ENCODE measurements at regions not wholly inside any gene's neighbourhood (a gene's known extent, or its start where the extent isn't known, plus 50 kb on each side); places are given as distances from the start of the nearest gene placed in this dataset.
"Not testable (repeated sequence)": the region's sequence is repeated elsewhere in the genome, so short reads cannot be mapped to it uniquely, and the experiment has no call there.

GRCh38 chr6:26799903-26800633 is 140.5 kb upstream of the ZNF322 start:
- DNase-seq = not testable (repeated sequence)

GRCh38 chr6:26803762-26804161 is 144.2 kb upstream of the ZNF322 start:
- not testable (repeated sequence) for DNase-seq

DNA sequence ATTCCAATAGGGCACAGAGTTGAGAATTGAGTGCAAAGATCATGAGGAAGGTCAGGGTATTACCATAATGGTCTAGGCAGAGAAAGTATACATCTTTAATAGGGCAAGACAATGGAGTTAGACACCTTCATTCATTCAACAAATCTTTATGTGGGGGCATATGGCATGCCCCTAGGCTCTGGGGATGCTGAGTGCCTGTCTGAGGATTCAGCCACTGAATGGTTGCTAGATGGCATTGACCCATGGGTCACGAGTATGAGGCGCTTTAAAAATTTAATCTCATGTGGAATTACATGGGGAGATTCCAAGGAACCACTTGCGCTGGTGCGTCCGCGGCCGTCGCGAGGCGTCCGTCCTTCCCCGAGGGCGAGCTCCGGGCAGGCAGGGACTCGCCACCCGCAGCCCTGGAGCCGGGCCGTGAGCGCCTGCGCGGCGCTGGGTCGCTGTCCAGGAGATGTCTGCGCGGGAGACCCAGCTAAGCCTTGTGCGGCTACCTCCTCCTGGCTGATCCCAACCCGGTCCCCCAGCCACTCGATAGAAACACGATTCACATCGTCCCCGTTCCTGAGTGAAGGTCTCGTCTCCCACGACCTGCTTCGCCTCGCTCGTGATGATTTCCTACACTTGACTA is 152.1 kb upstream of the ZNF322 start:
- not testable (repeated sequence) for DNase-seq

DNA sequence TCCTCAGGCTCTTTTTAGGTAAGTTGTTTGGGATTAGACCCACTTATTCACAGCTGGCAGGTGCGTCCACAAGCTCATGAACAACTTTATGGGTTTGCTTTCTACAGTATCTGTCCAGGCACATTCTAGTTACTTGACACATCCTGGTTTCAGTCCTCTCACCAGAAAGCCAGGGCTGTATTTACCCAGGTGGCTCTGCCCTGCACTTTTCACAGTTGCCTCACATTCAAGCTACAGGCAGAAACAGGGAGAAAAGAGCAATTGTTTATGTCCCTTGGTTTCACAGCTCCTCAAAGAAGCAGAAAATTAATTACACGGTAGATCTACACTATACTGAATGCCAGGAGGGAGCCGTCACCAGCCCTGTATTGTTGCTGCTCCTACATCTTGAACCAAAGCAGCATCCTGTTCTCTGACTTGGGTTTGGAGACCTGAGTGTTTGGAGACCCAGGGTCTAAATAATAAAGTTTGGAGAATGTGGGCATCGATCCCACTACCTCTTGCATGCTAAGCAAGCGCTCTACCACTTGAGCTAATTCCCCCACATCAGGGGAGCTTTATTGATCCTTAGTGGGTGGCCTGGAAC is 159.2 kb upstream of the ZNF322 start:
- DNase-seq = not testable (repeated sequence)

GRCh38 chr6:26827965-26828364 is 168.4 kb upstream of the ZNF322 start:
- not testable (repeated sequence) for DNase-seq

GRCh38 chr6:26829480-26829879 is 169.9 kb upstream of the ZNF322 start:
- not testable (repeated sequence) for DNase-seq

DNA sequence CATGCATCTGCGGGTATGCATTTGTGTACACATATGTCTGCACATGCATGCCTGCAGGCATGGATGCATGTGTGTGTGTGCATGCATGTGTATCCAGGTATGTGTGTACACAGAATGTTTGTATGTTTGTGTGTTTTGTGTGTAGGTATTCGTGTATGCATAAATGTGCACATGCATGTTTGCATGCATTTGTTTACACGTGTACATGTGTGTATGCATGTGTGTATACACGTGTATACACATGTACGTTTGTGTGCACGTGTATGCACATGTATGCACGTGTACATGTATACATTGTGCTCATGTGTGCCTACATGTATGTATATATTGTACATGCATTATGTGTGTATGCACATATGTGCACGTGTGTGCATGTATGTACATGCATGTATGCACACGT is 171.4 kb upstream of the ZNF322 start:
- DNase-seq = not testable (repeated sequence)

DNA sequence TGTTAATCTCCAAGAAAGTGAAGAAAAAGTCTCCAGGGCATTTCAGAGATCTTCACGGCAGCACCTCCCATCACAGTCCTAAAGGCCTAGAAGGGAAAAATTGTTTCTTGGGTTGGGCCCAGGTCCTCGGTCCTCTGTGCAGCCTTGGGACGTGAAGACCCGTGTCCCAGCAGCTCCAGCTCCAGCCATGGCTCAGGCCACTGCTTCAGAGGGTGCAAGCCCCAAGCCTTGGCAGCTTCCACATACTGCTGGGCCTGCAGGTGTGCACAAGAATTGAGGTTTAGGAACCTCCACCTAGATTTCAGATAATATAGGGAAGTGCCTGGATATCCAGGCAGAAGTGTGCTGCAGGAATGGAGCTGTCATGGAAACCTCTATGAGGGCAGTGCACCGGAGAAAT is 176.2 kb upstream of the ZNF322 start:
- DNase-seq = not testable (repeated sequence)

- DNase-seq = not testable (repeated sequence)
These were observed 177.1 kb upstream of the ZNF322 start for GRCh38 chr6:26836657-26837056.

DNA sequence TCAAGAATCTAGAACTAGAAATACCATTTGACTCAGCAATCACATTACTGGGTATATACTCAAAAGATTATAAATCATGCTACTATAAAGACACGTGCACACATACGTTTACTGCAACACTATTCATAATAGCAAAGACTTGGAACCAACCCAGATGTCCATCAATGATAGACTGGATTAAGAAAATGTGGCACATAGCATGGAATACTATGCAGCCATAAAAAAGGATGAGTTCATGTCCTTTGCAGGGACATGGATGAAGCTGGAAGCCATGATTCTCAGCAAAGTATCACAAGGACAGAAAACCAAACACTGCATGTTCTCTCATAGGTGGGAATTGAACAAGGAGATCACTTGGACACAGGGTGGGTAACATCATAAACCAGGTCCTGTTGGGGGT is 185.3 kb upstream of the ZNF322 start:
- DNase-seq = not testable (repeated sequence)

GRCh38 chr6:26857289-26857688 is 197.7 kb upstream of the ZNF322 start:
- DNase-seq = not testable (repeated sequence)

DNA sequence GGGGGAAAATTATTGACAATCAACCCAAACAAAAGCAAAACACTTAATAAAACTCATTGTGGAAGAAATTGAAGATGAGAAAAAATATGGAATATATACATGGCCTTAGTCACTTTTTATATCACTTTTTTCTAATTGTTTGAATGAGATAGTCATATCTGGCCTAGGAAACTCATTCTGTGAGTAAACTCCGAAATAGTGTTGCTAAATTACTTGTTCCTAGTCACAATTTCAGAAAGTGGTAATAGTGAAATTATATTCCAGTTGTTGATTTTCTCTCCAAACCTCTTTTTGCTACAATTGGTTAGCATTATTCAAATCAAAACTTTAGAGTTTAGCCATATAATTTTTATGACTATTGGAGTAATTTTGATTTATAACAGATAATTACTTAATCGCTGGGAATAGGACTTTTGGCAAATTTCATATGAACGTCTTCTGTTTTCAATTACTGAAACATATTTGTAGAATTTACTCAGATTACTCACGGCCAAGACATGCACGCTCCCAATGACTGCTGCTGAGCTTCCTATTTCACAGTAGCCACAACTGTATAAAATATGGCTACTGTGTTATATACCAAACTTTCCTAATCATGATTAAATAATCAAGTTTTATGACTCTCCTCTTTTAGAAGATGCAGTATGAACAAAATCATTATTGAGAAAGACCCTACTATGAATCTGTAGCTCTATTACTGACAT is 199.7 kb upstream of the ZNF322 start:
- DNase-seq = not testable (repeated sequence)

- not testable (repeated sequence) for DNase-seq
These were observed 200.2 kb upstream of the ZNF322 start for GRCh38 chr6:26859771-26860163.

DNA sequence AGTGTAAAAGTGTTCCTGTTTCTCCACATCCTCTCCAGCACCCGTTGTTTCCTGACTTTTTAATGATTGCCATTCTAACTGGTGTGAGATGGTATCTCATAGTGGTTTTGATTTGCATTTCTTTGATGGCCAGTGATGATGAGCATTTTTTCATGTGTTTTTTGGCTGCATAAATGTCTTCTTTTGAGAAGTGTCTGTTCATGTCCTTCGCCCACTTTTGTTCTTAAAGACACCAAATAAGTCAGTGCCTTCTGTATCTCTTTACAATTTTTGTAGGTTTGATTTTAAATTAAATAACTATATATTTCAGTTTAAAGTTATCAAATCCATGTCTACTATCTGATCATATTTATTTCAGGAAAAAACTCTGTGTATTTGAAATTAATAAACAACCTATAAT is 202.4 kb upstream of the ZNF322 start:
- not testable (repeated sequence) for DNase-seq

DNA sequence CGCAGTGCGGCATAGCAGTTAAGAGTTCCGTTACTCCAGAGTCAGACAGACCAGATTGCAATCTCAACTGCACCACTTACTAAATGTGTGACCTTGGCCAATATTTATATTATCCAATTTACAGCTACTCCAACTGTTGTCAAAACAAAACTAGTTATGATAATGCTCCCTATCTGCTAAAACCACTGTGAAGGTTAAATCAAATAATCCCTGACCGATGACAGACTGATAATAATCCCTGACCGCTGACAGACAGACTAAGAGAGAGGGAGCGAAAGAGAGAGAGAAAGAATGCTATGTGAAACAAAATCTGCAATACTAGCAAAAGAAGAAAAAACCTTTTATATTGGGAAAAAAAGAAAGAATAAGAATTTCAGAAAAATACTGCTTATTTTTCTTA is 204.1 kb upstream of the ZNF322 start:
- DNase-seq = not testable (repeated sequence)

DNA sequence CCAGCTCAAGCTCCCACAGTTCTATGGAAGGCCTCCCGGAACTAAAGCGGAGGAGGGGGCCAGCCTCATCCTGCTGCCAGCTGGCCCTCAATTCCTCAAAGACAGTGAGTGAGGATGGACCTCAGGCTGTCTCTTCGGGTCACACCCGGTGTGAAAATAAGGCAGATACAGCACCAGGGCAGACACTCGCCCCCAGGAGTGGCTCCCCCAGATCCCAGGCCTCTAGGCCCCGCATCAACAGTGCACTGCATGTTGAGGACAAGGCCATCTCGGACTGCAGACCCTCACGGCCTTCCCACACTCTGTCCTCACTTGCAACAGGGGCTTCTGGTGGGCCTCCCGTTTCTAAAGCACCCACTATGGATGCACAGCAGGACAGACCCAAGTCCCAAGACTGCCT is 239.2 kb upstream of the ZNF322 start:
- not testable (repeated sequence) for DNase-seq

DNA sequence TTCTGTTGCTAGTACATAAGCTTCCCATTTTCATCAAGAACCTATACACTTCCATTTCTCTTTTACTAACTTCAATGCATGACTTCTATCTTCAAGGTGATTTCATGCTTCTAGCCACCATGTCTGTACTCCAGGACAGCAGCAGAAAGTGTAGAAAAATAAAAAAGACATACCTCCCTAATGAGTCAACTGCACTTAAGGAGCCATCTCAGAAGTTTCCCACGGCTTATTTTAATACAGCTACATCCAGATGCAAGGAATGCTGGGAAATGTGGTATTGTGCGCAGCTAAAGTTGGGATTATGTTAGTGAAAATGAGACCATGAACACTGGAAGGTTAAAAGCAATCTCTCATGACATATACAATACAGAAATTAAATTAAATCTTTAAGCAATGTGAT is 264.7 kb upstream of the ZNF322 start:
- DNase-seq = not testable (repeated sequence)

GRCh38 chr6:26928190-26928589 is 268.6 kb upstream of the ZNF322 start:
- not testable (repeated sequence) for DNase-seq

DNA sequence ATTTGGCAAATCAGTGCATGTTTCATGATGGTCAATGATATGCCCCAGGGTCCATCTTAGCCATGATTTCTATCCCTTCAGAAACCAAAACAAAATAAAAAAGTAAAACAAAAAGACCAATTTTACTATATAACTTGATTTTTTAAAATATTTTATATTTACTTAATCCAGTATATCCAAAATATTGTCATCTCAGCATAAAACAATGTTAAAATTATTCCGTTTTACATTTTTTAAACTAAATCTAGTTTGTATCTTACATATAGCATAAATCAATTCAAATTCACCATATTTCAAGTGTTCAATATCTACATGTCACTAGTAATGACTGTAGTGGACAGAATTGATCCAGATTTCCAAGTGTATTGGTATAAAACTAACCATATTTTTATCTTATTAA is 277.7 kb upstream of the ZNF322 start:
- not testable (repeated sequence) for DNase-seq

GRCh38 chr6:26951211-26951610 is 291.7 kb upstream of the ZNF322 start:
- not testable (repeated sequence) for DNase-seq

DNA sequence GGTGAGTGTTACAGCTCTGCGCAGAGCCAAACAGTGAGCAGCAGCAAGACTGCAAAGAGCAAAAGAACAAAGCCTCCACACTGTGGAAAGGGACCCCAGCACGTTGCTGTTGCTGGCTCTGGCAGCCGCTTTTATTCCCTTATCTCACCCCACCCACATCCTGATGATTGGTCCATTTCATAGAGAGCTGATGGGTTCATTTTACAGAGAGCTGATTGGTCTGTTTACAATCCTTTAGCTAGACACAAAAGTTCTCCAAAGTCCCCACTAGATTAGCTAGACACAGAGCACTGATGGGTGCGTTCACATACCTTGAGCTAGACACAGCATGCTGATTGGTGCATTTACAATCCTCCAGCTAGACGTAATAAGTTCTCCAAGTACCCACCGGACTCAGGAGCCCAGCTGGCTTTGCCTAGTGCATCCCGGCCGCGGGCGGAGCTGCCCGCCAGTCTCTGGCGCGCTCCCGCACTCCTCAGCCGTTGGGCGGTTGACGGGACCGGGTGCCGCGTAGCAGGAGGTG is 291.4 kb upstream of the PRSS16 start:
- peak; percentile 22 for DNase-seq

- peak; percentile 46 for DNase-seq
These were observed 290.8 kb upstream of the PRSS16 start for GRCh38 chr6:26956601-26957184.
